RPMI7951 (cell line): ENCODE measurements at regions not wholly inside any gene's neighbourhood (a gene's known extent, or its start where the extent isn't known, plus 50 kb on each side); places are given as distances from the start of the nearest gene placed in this dataset.

Experiments used
- DNase-seq: peaks from one replicate; pipeline ENCODE4 v3.0.0-alpha.2; 2012; ENCODE audit warnings: low read depth

GRCh38 chr10:3902809-3903410, 117.9 kb upstream of the KLF6 start:
- DNase-seq: no peak

GRCh38 chr10:3902054-3902808, 117.2 kb upstream of the KLF6 start:
- peak; percentile 57 for DNase-seq

GRCh38 chr10:3901370-3901769, 116.4 kb upstream of the KLF6 start:
- DNase-seq: no peak

GRCh38 chr10:3900391-3900790, 115.4 kb upstream of the KLF6 start:
- no peak for DNase-seq

GRCh38 chr10:3898821-3899220, 113.8 kb upstream of the KLF6 start:
- DNase-seq: no peak

- DNase-seq: peak; percentile 36
Observed at GRCh38 chr10:3897156-3897555, 112.1 kb upstream of the KLF6 start.

GRCh38 chr10:3896161-3896560, 111.2 kb upstream of the KLF6 start:
- DNase-seq: no peak

GRCh38 chr10:3895045-3895631, 110.1 kb upstream of the KLF6 start:
- peak; percentile 70 for DNase-seq

GRCh38 chr10:3893901-3894563, 109.0 kb upstream of the KLF6 start:
- DNase-seq: no peak

GRCh38 chr10:3892440-3893425, 107.7 kb upstream of the KLF6 start:
- no peak for DNase-seq

- DNase-seq: no peak
Observed at GRCh38 chr10:3891396-3891795, 106.4 kb upstream of the KLF6 start.

- no peak for DNase-seq
Observed at GRCh38 chr10:3890602-3891352, 105.8 kb upstream of the KLF6 start.

GRCh38 chr10:3889961-3890522, 105.0 kb upstream of the KLF6 start:
- DNase-seq: peak; percentile 84

- DNase-seq: peak; percentile 90
Observed at GRCh38 chr10:3887885-3888476, 103.0 kb upstream of the KLF6 start.

- DNase-seq: no peak
Observed at GRCh38 chr10:3887404-3887803, 102.4 kb upstream of the KLF6 start.

- DNase-seq: peak; percentile 87
Observed at GRCh38 chr10:3886641-3887251, 101.7 kb upstream of the KLF6 start.

GRCh38 chr10:3886191-3886590, 101.2 kb upstream of the KLF6 start:
- peak; percentile 44 for DNase-seq

GRCh38 chr10:3882855-3883254, 97.8 kb upstream of the KLF6 start:
- no peak for DNase-seq

- no peak for DNase-seq
Observed at GRCh38 chr10:3881622-3882021, 96.6 kb upstream of the KLF6 start.

GRCh38 chr10:3879073-3879472, 94.1 kb upstream of the KLF6 start:
- no peak for DNase-seq
